ENCODE measurements at regions not wholly inside any gene's neighbourhood (a gene's known extent, or its start where the extent isn't known, plus 50 kb on each side); places are given as distances from the start of the nearest gene placed in this dataset.

DNA sequence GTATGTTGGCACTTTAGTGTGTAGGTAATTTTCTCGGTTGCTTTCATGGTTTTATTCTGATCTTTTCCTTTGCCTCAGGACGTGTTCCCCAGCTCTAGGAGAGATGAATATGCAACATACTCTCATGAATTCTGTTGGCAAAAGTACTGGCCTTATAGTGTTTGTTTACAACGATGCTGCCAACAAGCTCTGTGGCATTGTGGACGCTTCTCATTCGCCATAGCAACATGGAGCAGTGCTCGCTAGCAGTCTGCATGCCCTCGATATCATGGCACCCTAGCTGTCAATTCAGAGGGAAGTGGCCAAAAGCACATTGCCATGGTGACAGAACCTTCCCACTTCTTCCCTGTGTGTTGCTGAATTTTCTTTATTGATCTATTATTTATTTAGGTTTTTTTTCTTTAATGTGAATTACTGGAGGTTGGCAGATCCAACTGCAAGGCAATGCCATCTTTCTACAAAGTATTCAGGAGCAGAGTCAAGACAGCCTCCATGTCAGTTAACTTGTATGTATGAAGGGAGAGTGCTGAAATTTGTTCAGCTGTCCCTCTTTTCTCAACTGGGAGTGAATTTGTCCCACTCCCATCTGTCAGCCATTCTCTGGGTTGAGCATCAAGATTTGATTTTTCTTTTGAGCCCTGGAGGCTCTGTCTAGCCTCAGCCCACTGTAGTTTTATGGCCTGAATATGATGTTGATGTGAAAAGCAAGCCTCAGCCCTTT lies 224.9 kb upstream of the VCX3A start:
- Histone ChIP-seq H3K4me1 (no peaks in the 10 kb centered on the region), H3K27me3 (no peaks in the 10 kb centered on the region), H3K4me3 (no peak overlapping the region), H3K27ac (no peak overlapping the region), H3K36me3 (no peaks in the 10 kb centered on the region), H3K9me3 (no peaks in the 10 kb centered on the region)
- no peak for DNase-seq (ENCODE audit: low spot score in 2 of 2)
- intact Hi-C loops (cut with DNase I; ENCODE audit: low total_unique reads), result no loop called here
- TF ChIP-seq, protein P1, sequence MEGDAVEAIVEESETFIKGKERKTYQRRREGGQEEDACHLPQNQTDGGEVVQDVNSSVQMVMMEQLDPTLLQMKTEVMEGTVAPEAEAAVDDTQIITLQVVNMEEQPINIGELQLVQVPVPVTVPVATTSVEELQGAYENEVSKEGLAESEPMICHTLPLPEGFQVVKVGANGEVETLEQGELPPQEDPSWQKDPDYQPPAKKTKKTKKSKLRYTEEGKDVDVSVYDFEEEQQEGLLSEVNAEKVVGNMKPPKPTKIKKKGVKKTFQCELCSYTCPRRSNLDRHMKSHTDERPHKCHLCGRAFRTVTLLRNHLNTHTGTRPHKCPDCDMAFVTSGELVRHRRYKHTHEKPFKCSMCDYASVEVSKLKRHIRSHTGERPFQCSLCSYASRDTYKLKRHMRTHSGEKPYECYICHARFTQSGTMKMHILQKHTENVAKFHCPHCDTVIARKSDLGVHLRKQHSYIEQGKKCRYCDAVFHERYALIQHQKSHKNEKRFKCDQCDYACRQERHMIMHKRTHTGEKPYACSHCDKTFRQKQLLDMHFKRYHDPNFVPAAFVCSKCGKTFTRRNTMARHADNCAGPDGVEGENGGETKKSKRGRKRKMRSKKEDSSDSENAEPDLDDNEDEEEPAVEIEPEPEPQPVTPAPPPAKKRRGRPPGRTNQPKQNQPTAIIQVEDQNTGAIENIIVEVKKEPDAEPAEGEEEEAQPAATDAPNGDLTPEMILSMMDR (IDR thresholded peaks at IDR 0.05), result no peak
- TF ChIP-seq POLR2AphosphoS5 (IDR thresholded peaks at IDR 0.05) (no peak), POLR2A (IDR thresholded peaks at IDR 0.05) (no peak)

GRCh38 chrX:6758234-6758633 lies 223.3 kb upstream of the VCX3A start:
- Histone ChIP-seq H3K4me3 (no peak overlapping the region), H3K4me1 (no peaks in the 10 kb centered on the region), H3K27me3 (no peaks in the 10 kb centered on the region), H3K36me3 (no peaks in the 10 kb centered on the region), H3K27ac (no peak overlapping the region), H3K9me3 (peaks cover 0 to 5% of the 10 kb centered on the region in 2 donors)
- TF ChIP-seq POLR2A (IDR thresholded peaks at IDR 0.05), result no peak
- TF ChIP-seq POLR2AphosphoS5 (IDR thresholded peaks at IDR 0.05), result no peak
- TF ChIP-seq, protein P1 (IDR thresholded peaks at IDR 0.05), result no peak
- intact Hi-C loops (cut with DNase I; ENCODE audit: low total_unique reads), result no loop called here
- no peak for DNase-seq (ENCODE audit: low spot score in 2 of 2)

- TF ChIP-seq POLR2A (IDR thresholded peaks at IDR 0.05) (no peak), POLR2AphosphoS5 (IDR thresholded peaks at IDR 0.05) (no peak)
- TF ChIP-seq, protein P1 (IDR thresholded peaks at IDR 0.05), result no peak
- H3K9me3 ChIP-seq, result peaks cover 0 to 5% of the 10 kb centered on the region in 2 donors
- intact Hi-C loops (cut with DNase I; ENCODE audit: low total_unique reads), result no loop called here
- H3K27ac ChIP-seq, result no peak overlapping the region
- no peaks in the 10 kb centered on the region for H3K27me3 ChIP-seq
- no peak overlapping the region for H3K4me3 ChIP-seq
- H3K4me1 ChIP-seq, result no peaks in the 10 kb centered on the region
- no peaks in the 10 kb centered on the region for H3K36me3 ChIP-seq
- DNase-seq (ENCODE audit: low spot score in 2 of 2), result no peak
Measured at GRCh38 chrX:6757631-6758030, 222.7 kb upstream of the VCX3A start.

DNA sequence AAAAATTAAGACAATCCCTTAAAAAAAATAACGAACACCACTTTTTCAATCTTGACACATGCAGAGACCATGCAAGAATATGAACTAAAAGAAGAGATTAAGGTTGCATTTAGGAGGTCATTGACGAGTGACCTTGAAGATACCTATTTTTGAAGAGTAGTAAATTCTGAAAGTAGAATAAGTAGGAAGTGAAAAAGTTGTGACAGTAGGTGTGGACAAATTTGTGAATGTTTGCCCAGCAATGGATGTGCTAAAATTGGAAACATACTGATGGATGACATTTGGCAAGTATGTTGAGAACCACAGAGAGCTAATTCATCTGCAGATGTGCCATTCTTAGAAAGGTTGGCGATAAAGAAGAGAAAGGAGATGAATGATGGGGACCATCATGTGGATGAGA lies 213.7 kb upstream of the VCX3A start:
- no peak for TF ChIP-seq POLR2AphosphoS5 (IDR thresholded peaks at IDR 0.05)
- TF ChIP-seq, protein P1 (IDR thresholded peaks at IDR 0.05), result no peak
- no peak for TF ChIP-seq POLR2A (IDR thresholded peaks at IDR 0.05)
- Histone ChIP-seq H3K4me3 (no peak overlapping the region), H3K9me3 (peaks cover 0 to 8% of the 10 kb centered on the region in 2 donors), H3K36me3 (no peaks in the 10 kb centered on the region), H3K4me1 (no peaks in the 10 kb centered on the region), H3K27me3 (no peaks in the 10 kb centered on the region), H3K27ac (no peak overlapping the region)
- intact Hi-C loops (cut with DNase I; ENCODE audit: low total_unique reads), result no loop called here
- no peak for DNase-seq (ENCODE audit: low spot score in 2 of 2)

DNA sequence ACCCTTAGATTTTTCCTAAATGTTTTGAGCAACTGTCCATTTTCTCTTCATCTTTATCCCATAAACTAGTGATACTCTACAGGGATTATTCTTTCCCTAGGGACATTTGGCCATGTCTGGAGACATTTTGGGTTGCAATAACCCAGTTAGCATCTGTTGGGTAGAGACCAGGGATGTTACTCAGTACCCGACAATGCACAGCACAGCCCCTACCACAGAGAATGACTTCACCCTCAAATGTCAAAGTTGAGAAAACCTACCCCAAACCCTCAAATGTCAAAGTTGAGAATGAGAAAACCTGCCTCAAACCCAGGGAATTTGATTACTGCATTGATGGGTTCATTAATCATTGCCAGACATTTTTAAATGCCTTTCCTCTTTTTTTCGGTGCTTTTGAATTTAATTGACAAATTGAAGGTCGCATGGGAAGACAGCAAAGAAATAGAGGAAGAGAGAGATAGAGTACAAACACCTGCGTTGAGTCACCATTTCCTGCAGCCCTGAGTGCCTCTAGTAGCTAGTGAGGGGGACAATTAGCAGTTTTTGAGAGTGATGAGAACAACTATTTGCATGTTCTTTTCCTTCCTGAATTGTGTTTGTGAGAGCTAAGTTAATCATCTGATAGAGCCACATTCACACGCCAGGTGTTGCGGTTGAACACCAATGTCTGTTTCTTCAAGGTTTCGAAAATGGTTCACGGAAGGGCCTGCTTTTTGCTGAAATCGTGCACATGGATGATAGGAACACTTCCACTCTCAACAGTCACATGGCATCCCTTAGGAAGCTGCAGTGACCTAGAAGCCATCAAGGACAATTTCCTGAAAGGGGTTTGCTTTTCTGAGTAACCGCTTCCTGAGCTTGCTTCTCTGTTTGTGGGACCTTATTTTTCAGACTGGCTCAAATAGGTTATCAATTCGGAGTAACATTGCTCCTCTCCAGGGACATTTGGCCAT lies 203.9 kb upstream of the VCX3A start:
- Histone ChIP-seq H3K27ac (no peak overlapping the region), H3K4me3 (no peak overlapping the region), H3K36me3 (no peaks in the 10 kb centered on the region), H3K27me3 (no peaks in the 10 kb centered on the region), H3K4me1 (no peaks in the 10 kb centered on the region), H3K9me3 (peaks cover 0 to 4% of the 10 kb centered on the region in 2 donors)
- TF ChIP-seq POLR2A (IDR thresholded peaks at IDR 0.05) (no peak), POLR2AphosphoS5 (IDR thresholded peaks at IDR 0.05) (no peak)
- TF ChIP-seq, protein P1 (IDR thresholded peaks at IDR 0.05), result no peak
- intact Hi-C loops (cut with DNase I; ENCODE audit: low total_unique reads), result no loop called here
- no peak for DNase-seq (ENCODE audit: low spot score in 2 of 2)
